Stomach (tissue), 8 donors: ENCODE measurements at regions not wholly inside any gene's neighbourhood (a gene's known extent, or its start where the extent isn't known, plus 50 kb on each side); places are given as distances from the start of the nearest gene placed in this dataset.

Source experiments
- DNase-seq, 2 donors: peaks; one replicate each; pipeline versions ENCODE4 v3.0.0 to v3.0.0-alpha.2; 2013 to 2019
- H3K27ac ChIP-seq, 5 donors: fragments of 200-600 bp in 4 of 5; sonication (generic) in 4 of 5; one replicate each; pipeline ENCODE4 v1.5.1; 2013 to 2019; ENCODE audit warnings: mild to moderate bottlenecking in 1 of 5, moderate library complexity in 1 of 5
- H3K27me3 ChIP-seq, 3 donors: fragments of 200-600 bp; sonication (generic); one replicate each; pipeline ENCODE4 v1.5.1; 2017 to 2019; ENCODE audit warnings: mixed run types in 1 of 3
- H3K36me3 ChIP-seq, 4 donors: fragments of 200-600 bp; sonication (generic); 1 replicate in 3 of 4; 2 replicates in 1 of 4; pipeline ENCODE4 v1.5.1; 2016 to 2019
- H3K4me1 ChIP-seq, 4 donors: fragments of 200-600 bp; sonication (generic); one replicate each; pipeline ENCODE4 v1.5.1; 2016 to 2019
- H3K4me3 ChIP-seq, 4 donors: fragments of 200-600 bp; sonication (generic) in 3 of 4; one replicate each; pipeline ENCODE4 v1.5.1; 2016 to 2019; ENCODE audit warnings: mild to moderate bottlenecking in 1 of 4
- H3K9me3 ChIP-seq, 4 donors: fragments of 200-600 bp; sonication (generic); one replicate each; pipeline ENCODE4 v1.5.1; 2016 to 2019
- EP300 ChIP-seq: sonication (generic); formaldehyde crosslinking; IDR thresholded peaks from one replicate; pipeline ENCODE4 v1.6.1; 2017; ENCODE audit warnings: antibody characterized with exemption
- POLR2A ChIP-seq, 4 donors: fragments of 450-650 bp; IDR thresholded peaks; one replicate each; pipeline ENCODE4 v1.6.1; 2016; ENCODE audit warnings: antibody characterized with exemption in 4 of 4, control low read depth in 2 of 4, mild to moderate bottlenecking in 1 of 4, moderate library complexity in 1 of 4
- POLR2AphosphoS5 ChIP-seq, 3 donors: sonication (generic); formaldehyde crosslinking; IDR thresholded peaks; one replicate each; pipeline ENCODE4 v1.6.1; 2016; ENCODE audit warnings: antibody characterized with exemption in 3 of 3
- WGBS, 5 donors: extraction: QIAGEN DNeasy Blood & Tissue Kit in 3 of 5; methylation state at CpG; one replicate each; pipeline versions ENCODE4 v1.1.5 to v1.1.7; 2013 to 2018; 5-methylcytosine and 5-hydroxymethylcytosine counted together
- intact Hi-C: fragments of 100-400 bp; cut with DNase I; formaldehyde crosslinking; loops from one replicate; pipeline ENCODE4 v1.15.1; 2023; ENCODE audit warnings: low total_unique reads
- TF ChIP-seq, protein P1 (sequence below), 7 experiments: fragments of 450-650 bp in 4 of 7; fragments of 200-600 bp in 3 of 7; sonication (generic) in 3 of 7; IDR thresholded peaks; one replicate each; pipeline ENCODE4 v1.5.1; 2016 to 2019; ENCODE audit warnings: antibody characterized with exemption in 7 of 7, control low read depth in 2 of 7, mild to moderate bottlenecking in 1 of 7
- donor health status: healthy with polysubstance abuse.
- donor health status: Bipolar disorder and iron deficiency.
- donor health status: healthy.

DNA sequence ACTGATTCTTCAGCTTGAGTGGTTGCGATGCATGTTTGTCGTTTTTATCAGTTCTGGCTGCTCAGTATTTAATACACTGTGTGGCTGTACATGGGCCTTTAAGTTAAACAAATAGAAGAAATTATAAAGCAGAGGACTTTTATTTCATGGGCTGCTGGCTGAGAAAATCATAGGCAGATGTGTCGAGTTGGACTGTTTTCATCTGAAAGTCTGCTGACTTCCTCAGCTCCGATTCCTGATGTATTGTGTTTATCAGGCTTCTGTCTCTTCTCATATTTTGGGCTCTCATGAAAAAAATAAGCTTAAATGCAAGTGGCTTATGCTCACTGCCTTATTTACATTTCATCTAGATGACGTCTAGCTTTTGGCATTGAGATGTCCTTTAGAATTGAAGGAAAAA is 129.5 kb upstream of the GGTLC1 start:
- 15 to 36% (median 25%) methylated on average over 5 of the region's 5 CpGs for WGBS, 5 donors
- DNase-seq = peak in 1 of 2 donors; percentile 73
- intact Hi-C loops = no loop called here

DNA sequence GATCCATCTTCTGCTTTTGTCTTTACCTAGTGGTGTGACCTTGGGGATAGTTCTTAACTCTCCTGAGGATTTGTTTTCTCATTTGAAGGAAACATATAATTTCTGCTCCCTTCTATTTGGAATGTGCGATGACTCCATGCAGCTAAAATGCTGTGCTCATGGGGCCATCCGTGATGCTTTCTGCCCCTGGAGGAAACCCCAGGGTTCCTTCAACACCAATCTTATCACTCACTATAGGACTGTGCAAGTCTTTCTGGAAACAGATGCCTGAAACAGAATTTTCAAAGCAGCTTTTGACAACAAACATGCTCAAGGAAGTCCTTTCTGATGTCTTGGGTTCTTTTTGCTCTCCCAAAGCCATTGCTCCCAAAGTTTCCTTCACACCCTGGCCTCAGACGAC is 128.8 kb upstream of the GGTLC1 start:
- TF ChIP-seq POLR2A (IDR thresholded peaks at IDR 0.05) = no peak
- TF ChIP-seq POLR2AphosphoS5 (IDR thresholded peaks at IDR 0.05) = no peak
- TF ChIP-seq EP300 = no peak
- TF ChIP-seq, protein P1, sequence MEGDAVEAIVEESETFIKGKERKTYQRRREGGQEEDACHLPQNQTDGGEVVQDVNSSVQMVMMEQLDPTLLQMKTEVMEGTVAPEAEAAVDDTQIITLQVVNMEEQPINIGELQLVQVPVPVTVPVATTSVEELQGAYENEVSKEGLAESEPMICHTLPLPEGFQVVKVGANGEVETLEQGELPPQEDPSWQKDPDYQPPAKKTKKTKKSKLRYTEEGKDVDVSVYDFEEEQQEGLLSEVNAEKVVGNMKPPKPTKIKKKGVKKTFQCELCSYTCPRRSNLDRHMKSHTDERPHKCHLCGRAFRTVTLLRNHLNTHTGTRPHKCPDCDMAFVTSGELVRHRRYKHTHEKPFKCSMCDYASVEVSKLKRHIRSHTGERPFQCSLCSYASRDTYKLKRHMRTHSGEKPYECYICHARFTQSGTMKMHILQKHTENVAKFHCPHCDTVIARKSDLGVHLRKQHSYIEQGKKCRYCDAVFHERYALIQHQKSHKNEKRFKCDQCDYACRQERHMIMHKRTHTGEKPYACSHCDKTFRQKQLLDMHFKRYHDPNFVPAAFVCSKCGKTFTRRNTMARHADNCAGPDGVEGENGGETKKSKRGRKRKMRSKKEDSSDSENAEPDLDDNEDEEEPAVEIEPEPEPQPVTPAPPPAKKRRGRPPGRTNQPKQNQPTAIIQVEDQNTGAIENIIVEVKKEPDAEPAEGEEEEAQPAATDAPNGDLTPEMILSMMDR (IDR thresholded peaks at IDR 0.05) = no peak
- Histone ChIP-seq H3K4me1 (peaks cover 5 to 21% (median 11%) of the 10 kb centered on the region in 4 donors), H3K27me3 (no peaks in the 10 kb centered on the region), H3K9me3 (no peaks in the 10 kb centered on the region), H3K36me3 (no peaks in the 10 kb centered on the region), H3K4me3 (no peak overlapping the region), H3K27ac (no peak overlapping the region)
- intact Hi-C loops = no loop called here
- peak in 1 of 2 donors; percentile 16 for DNase-seq
- 59 to 73% (median 70%) methylated on average over 3 of the region's 3 CpGs for WGBS, 5 donors

More for the DNA sequence above, 129.5 kb upstream of the GGTLC1 start:
- Histone ChIP-seq H3K4me1 (peaks cover 5 to 21% (median 11%) of the 10 kb centered on the region in 4 donors), H3K4me3 (no peak overlapping the region), H3K27me3 (no peaks in the 10 kb centered on the region), H3K9me3 (no peaks in the 10 kb centered on the region), H3K27ac (no peak overlapping the region), H3K36me3 (no peaks in the 10 kb centered on the region)
- no peak for TF ChIP-seq POLR2AphosphoS5 (IDR thresholded peaks at IDR 0.05)
- TF ChIP-seq POLR2A (IDR thresholded peaks at IDR 0.05) = no peak
- no peak for TF ChIP-seq EP300

DNA sequence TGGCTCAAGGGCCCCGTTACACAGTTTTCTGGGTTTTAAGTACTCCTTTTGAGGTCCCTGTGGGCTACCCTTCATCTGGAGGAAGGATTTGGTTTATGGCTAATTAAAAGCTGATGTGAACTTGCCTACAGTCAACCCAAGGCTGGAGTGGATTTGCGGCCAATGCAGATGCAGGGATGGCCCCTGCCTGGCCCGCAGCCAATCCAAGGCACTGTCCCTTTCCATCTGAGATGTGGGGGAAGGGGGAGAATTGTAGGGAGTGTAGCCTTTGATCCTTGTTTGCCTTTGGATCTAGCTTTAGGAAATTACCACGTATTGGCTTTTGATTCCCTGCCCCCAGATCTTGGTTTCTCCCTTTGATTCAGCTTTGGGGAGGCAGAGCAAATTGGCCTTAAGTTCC is 128.0 kb upstream of the GGTLC1 start:
- no peak for DNase-seq
- H3K36me3 ChIP-seq = no peaks in the 10 kb centered on the region
- TF ChIP-seq, protein P1 (IDR thresholded peaks at IDR 0.05) = no peak
- no peak for TF ChIP-seq EP300
- TF ChIP-seq POLR2A (IDR thresholded peaks at IDR 0.05) = no peak
- no peak for TF ChIP-seq POLR2AphosphoS5 (IDR thresholded peaks at IDR 0.05)
- H3K27ac ChIP-seq = no peak overlapping the region
- peaks cover 5 to 21% (median 11%) of the 10 kb centered on the region in 4 donors for H3K4me1 ChIP-seq
- H3K27me3 ChIP-seq = no peaks in the 10 kb centered on the region
- intact Hi-C loops = no loop called here
- 73 to 89% (median 78%) methylated on average over 4 of the region's 4 CpGs for WGBS, 5 donors
- no peaks in the 10 kb centered on the region for H3K9me3 ChIP-seq
- no peak overlapping the region for H3K4me3 ChIP-seq

DNA sequence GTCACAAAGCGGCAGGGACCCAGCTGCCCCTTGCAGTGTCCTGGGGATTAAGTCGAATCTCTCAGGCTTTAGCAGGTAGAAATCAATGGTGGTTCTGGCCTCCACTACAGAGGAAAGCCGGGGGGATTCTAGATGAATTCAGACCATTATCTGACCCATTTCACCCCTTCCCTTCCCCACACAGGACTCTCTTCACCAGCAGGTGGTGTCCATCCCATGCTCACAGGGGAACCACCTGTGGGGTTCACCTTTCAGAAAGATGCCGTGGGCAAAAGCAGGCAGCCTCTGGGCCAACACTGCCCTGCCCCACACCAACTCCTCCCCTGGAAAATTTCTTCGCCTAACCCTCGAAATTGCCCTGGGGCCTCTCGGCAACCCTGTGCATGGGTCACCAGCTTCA is 123.8 kb upstream of the GGTLC1 start:
- Histone ChIP-seq H3K4me1 (peaks cover 0 to 3% (median 0%) of the 10 kb centered on the region in 4 donors), H3K27ac (no peak overlapping the region), H3K9me3 (no peaks in the 10 kb centered on the region), H3K4me3 (no peak overlapping the region), H3K27me3 (no peaks in the 10 kb centered on the region), H3K36me3 (no peaks in the 10 kb centered on the region)
- no peak for TF ChIP-seq POLR2A (IDR thresholded peaks at IDR 0.05)
- WGBS, 5 donors = 72 to 92% (median 84%) methylated on average over 4 to 7 of the region's 7 CpGs
- no peak for DNase-seq
- intact Hi-C loops = no loop called here

DNA sequence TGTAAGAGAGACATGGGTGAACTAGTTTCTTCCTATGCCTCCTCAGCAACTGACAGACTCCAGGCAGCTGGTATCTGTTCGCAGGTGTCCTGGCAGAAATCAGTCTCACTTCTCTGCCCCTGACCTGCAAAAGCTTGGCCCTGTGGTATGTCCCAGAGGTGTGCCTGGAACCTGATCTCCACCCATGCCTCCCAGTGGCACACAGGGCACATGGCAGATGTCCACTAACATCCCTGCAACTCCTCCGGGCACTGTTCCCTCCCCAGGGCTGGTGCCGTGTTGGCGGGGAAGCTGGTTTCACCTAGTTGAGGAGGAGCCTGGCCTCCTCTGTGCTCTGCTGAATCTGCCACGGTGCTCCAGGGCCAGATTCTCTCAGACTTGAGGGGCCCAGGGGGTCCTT is 123.3 kb upstream of the GGTLC1 start:
- H3K9me3 ChIP-seq = no peaks in the 10 kb centered on the region
- H3K27ac ChIP-seq = no peak overlapping the region
- no peaks in the 10 kb centered on the region for H3K36me3 ChIP-seq
- H3K27me3 ChIP-seq = no peaks in the 10 kb centered on the region
- no peak for TF ChIP-seq EP300
- no peak for TF ChIP-seq POLR2A (IDR thresholded peaks at IDR 0.05)
- no peak for TF ChIP-seq POLR2AphosphoS5 (IDR thresholded peaks at IDR 0.05)
- TF ChIP-seq, protein P1 (IDR thresholded peaks at IDR 0.05) = no peak
- H3K4me1 ChIP-seq = no peaks in the 10 kb centered on the region
- DNase-seq = no peak
- 68 to 90% (median 81%) methylated on average over 4 to 5 of the region's 5 CpGs for WGBS, 5 donors
- intact Hi-C loops = no loop called here
- H3K4me3 ChIP-seq = no peak overlapping the region
